ENCODE measurements at regions not wholly inside any gene's neighbourhood (a gene's known extent, or its start where the extent isn't known, plus 50 kb on each side); places are given as distances from the start of the nearest gene placed in this dataset.

DNA sequence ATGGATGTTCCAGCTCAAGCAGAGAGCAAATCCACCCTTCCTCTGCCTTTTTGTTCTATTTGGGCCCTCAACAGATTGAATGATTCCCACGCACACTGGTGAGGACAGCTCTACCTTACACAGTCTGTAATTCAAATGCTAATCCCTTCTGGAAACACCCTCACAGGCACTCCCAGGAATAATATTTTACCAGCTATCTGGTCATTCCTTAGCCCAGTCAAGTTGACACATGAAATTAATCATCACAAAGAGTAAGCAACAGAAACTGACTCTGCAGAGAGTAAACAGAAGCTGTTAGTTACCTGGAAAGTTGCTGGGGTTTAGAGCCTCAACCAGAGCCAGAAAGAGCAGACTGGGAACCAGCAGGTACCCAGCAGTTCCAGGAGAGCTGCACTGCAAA lies 75.5 kb upstream of the MMP2 start:
- DNase-seq (ENCODE audit: extremely low read depth in 1 of 4, low spot score in 3 of 4) (no peak), ATAC-seq (no peak), FAIRE-seq (no peak)
- no peak overlapping the region for H3K9ac ChIP-seq (ENCODE audit: insufficient read depth in 1 of 2, low read depth in 2 of 2, low read length in 2 of 2)
- no peaks in the 10 kb centered on the region for H3K9me1 ChIP-seq (ENCODE audit: control insufficient read depth, insufficient read depth, low read length)
- in situ Hi-C loops (cut with MboI) = no loop called here
- no peaks in the 10 kb centered on the region for H4K20me1 ChIP-seq (replicated peaks; ENCODE audit: control insufficient read depth, insufficient read depth, low read length)
- ChIA-PET CTCF (ENCODE audit: low intra/inter-chr PET ratio) (no interaction called here), POLR2A (no interaction called here)
- H3K27me3 ChIP-seq (ENCODE audit: control insufficient read depth in 2 of 2, insufficient read depth in 2 of 2, low read length in 2 of 2) = peaks cover 5% of the 10 kb centered on the region in 2 experiments; a peak in 4 of 5 replicates
- no peak overlapping the region for H2AFZ ChIP-seq (ENCODE audit: low read depth, low read length)
- H3K79me2 ChIP-seq (ENCODE audit: control insufficient read depth, insufficient read depth, low read length) = no peaks in the 10 kb centered on the region
- H3K9me3 ChIP-seq (replicated peaks; ENCODE audit: control insufficient read depth, insufficient read depth, low read depth, low read length) = no peaks in the 10 kb centered on the region
- H3K4me2 ChIP-seq (ENCODE audit: insufficient read depth, low read length) = no peak overlapping the region
- no peak overlapping the region for H3K27ac ChIP-seq (ENCODE audit: extremely low read depth, low read depth, low read length)
- H3K4me3 ChIP-seq = no peak overlapping the region
- H3K4me1 ChIP-seq (replicated peaks in 1 of 2; ENCODE audit: control insufficient read depth in 2 of 2, insufficient read depth in 2 of 2, low read length in 2 of 2) = no peaks in the 10 kb centered on the region
- WGBS (ENCODE audit: insufficient coverage, low coverage, missing lambda C conversion rate) = 0% methylated on average over 1 of the region's 1 CpG
- intact Hi-C loops (cut with micrococcal nuclease) = no loop called here
- no peaks in the 10 kb centered on the region for H3K36me3 ChIP-seq (ENCODE audit: control insufficient read depth, insufficient read depth, low read length)
- BruUV-seq (replicated peaks) = no TSS peak
- no peak for TF ChIP-seq REST (IDR thresholded peaks at IDR 0.05; ENCODE audit: borderline replicate concordance)
- TF ChIP-seq REST (CRISPR knock-in tag; IDR thresholded peaks at IDR 0.05; ENCODE audit: low read depth) = no peak
- TF ChIP-seq PTRF (tag; IDR thresholded peaks at IDR 0.05) = no peak
- no peak for TF ChIP-seq CBX2 (IDR thresholded peaks at IDR 0.05; ENCODE audit: insufficient read depth, low read length, poor library complexity, severe bottlenecking)
- no peak for TF ChIP-seq ZNF766 (CRISPR knock-in tag; conservative IDR thresholded peaks at IDR 0.05)
- TF ChIP-seq TRIM25 (IDR thresholded peaks at IDR 0.05; ENCODE audit: borderline replicate concordance) = no peak
- TF ChIP-seq ZZZ3 (IDR thresholded peaks at IDR 0.05) = no peak
- no peak for TF ChIP-seq SAP30 (IDR thresholded peaks at IDR 0.05; ENCODE audit: borderline replicate concordance, insufficient read depth, low read depth, low read length, poor library complexity, severe bottlenecking)
- TF ChIP-seq PBX2 (CRISPR knock-in tag; IDR thresholded peaks at IDR 0.05; ENCODE audit: low read depth) = no peak
- TF ChIP-seq PBX2 (tag; conservative IDR thresholded peaks at IDR 0.05; ENCODE audit: low read depth) = no peak
- TF ChIP-seq ZNF384 (IDR thresholded peaks at IDR 0.05; ENCODE audit: low read depth, low read length) = no peak
